IMR-90 (cell line): ENCODE measurements at regions not wholly inside any gene's neighbourhood (a gene's known extent, or its start where the extent isn't known, plus 50 kb on each side); places are given as distances from the start of the nearest gene placed in this dataset.

Experiments
- ATAC-seq: fragments of 200-7000 bp; cut with Tn5 transposase; 2 replicates; pipeline ENCODE4 v1.9.1; 2020; ENCODE audit warnings: low read depth, mild to moderate bottlenecking, moderate library complexity
- BruUV-seq: library from RNA; stranded (reverse); fragments of 400-500 nt; replicated peaks from 2 replicates; lab custom pipeline; 2021; lab: Mats Ljungman, UMichigan
- CTCF ChIA-PET: fragments of 300-600 bp; formaldehyde crosslinking; extraction: SDS; loops from one replicate; lab custom pipeline; 2021; ENCODE audit warnings: antibody characterized with exemption; lab: Yijun Ruan, JAX
- POLR2A ChIA-PET: fragments of 300-600 bp; sonication (Branson Sonifier 250); formaldehyde crosslinking; loops from one replicate; lab custom pipeline; 2022; ENCODE audit warnings: antibody characterized with exemption; ENCODE audit not compliant: unreplicated experiment; lab: Charles Lee
- DNase-seq: peaks from one replicate; pipeline ENCODE4 v3.0.0; 2013
- H2AFZ ChIP-seq: replicated peaks from 2 replicates; pipeline ENCODE3; 2013; ENCODE audit warnings: low read length, mild to moderate bottlenecking; ENCODE audit not compliant: poor library complexity
- H2AK5ac ChIP-seq: 2 replicates; pipeline ENCODE4 v1.6.1; 2013; ENCODE audit warnings: low read depth, low read length, inconsistent platforms
- H2AK9ac ChIP-seq: replicated peaks from 2 replicates; pipeline ENCODE3; 2013; ENCODE audit warnings: mild to moderate bottlenecking, low read depth, low read length, moderate library complexity; ENCODE audit not compliant: poor library complexity
- H2BK120ac ChIP-seq: 2 replicates; pipeline ENCODE4 v1.6.1; 2013; ENCODE audit warnings: low read depth, low read length, inconsistent platforms
- H2BK15ac ChIP-seq: 3 replicates; pipeline ENCODE4 v1.6.1; 2013; ENCODE audit warnings: low read depth, low read length, inconsistent platforms
- H2BK20ac ChIP-seq: 2 replicates; pipeline ENCODE4 v1.6.1; 2013; ENCODE audit warnings: low read depth, mild to moderate bottlenecking, inconsistent platforms, low read length, moderate library complexity
- H2BK5ac ChIP-seq: 2 replicates; pipeline ENCODE4 v1.6.1; 2013; ENCODE audit warnings: mild to moderate bottlenecking, low read depth, low read length, inconsistent platforms; ENCODE audit not compliant: poor library complexity, severe bottlenecking
- H3K14ac ChIP-seq: replicated peaks from 2 replicates; pipeline ENCODE4 v1.6.1; 2013; ENCODE audit warnings: low read depth, low read length, inconsistent platforms
- H3K18ac ChIP-seq: 2 replicates; pipeline ENCODE4 v1.6.1; 2013; ENCODE audit warnings: low read depth, low read length, control low read depth
- H3K23ac ChIP-seq: 2 replicates; pipeline ENCODE4 v1.6.1; 2013; ENCODE audit warnings: low read depth, low read length, inconsistent platforms
- H3K27ac ChIP-seq: 2 replicates; pipeline ENCODE4 v1.5.1; 2013; ENCODE audit warnings: mild to moderate bottlenecking, control low read depth, low read length; ENCODE audit not compliant: insufficient read depth
- H3K27me3 ChIP-seq: 2 replicates; pipeline ENCODE4 v1.6.1; 2013; ENCODE audit warnings: low read length; ENCODE audit not compliant: control insufficient read depth, insufficient read depth
- H3K36me3 ChIP-seq: 2 replicates; pipeline ENCODE4 v1.6.1; 2013; ENCODE audit warnings: low read length, mixed read lengths; ENCODE audit not compliant: control insufficient read depth, insufficient read depth
- H3K4ac ChIP-seq: 2 replicates; pipeline ENCODE4 v1.6.1; 2013; ENCODE audit warnings: low read depth, low read length, inconsistent platforms
- H3K4me1 ChIP-seq: 2 replicates; pipeline ENCODE4 v1.6.1; 2013; ENCODE audit warnings: low read length, mixed read lengths; ENCODE audit not compliant: control insufficient read depth, insufficient read depth
- H3K4me2 ChIP-seq: 2 replicates; pipeline ENCODE4 v1.6.1; 2013; ENCODE audit warnings: low read depth, mild to moderate bottlenecking, control low read depth, low read length, moderate library complexity
- H3K4me3 ChIP-seq: 2 replicates; pipeline ENCODE4 v1.5.1; 2013; ENCODE audit warnings: low read depth, mild to moderate bottlenecking, control low read depth, low read length, moderate library complexity; ENCODE audit not compliant: insufficient read depth
- H3K56ac ChIP-seq: 2 replicates; pipeline ENCODE4 v1.6.1; 2013; ENCODE audit warnings: low read length, inconsistent platforms; ENCODE audit not compliant: insufficient read depth; ENCODE audit errors: extremely low read depth
- H3K79me1 ChIP-seq, 2 experiments: 2 replicates each; pipeline ENCODE4 v1.6.1; 2013; ENCODE audit warnings: low read length in 2 of 2, inconsistent platforms in 1 of 2, low read depth in 1 of 2
- H3K9ac ChIP-seq: 2 replicates; pipeline ENCODE4 v1.6.1; 2013; ENCODE audit warnings: low read depth, low read length, control low read depth
- H3K9me1 ChIP-seq: 2 replicates; pipeline ENCODE4 v1.6.1; 2013; ENCODE audit warnings: low read length, inconsistent platforms; ENCODE audit not compliant: insufficient read depth
- H3K9me3 ChIP-seq: 2 replicates; pipeline ENCODE4 v1.6.1; 2013; ENCODE audit warnings: low read length; ENCODE audit not compliant: control insufficient read depth, insufficient read depth
- H4K20me1 ChIP-seq: 2 replicates; pipeline ENCODE4 v1.6.1; 2013; ENCODE audit warnings: low read length, inconsistent platforms; ENCODE audit not compliant: insufficient read depth
- H4K5ac ChIP-seq: 2 replicates; pipeline ENCODE4 v1.6.1; 2013; ENCODE audit warnings: mild to moderate bottlenecking, low read depth, low read length, control low read depth
- H4K8ac ChIP-seq, 2 experiments: 2 replicates each; pipeline ENCODE4 v1.6.1; 2013; ENCODE audit warnings: low read depth in 2 of 2, low read length in 2 of 2, control low read depth in 1 of 2, inconsistent platforms in 1 of 2
- H4K91ac ChIP-seq: 2 replicates; pipeline ENCODE4 v1.6.1; 2013; ENCODE audit warnings: low read depth, low read length, inconsistent platforms; ENCODE audit not compliant: insufficient read depth
- BHLHE40 ChIP-seq: fragments of 150-350 bp; IDR thresholded peaks from 2 replicates; pipeline ENCODE4 v1.6.1; 2016; ENCODE audit warnings: mild to moderate bottlenecking, low read depth, low read length
- CEBPB ChIP-seq: IDR thresholded peaks from 2 replicates; pipeline ENCODE4 v1.6.1; 2012; ENCODE audit warnings: low read depth, low read length, improper control_type of control experiment
- CHD1 ChIP-seq: IDR thresholded peaks from 2 replicates; pipeline ENCODE4 v1.6.1; 2012; ENCODE audit warnings: low read depth, low read length, improper control_type of control experiment
- CTCF ChIP-seq: conservative IDR thresholded peaks from 2 replicates; pipeline ENCODE4 v1.5.1; 2012; ENCODE audit warnings: mild to moderate bottlenecking, low read depth, low read length, improper control_type of control experiment
- ELK1 ChIP-seq: fragments of 150-350 bp; IDR thresholded peaks from 2 replicates; pipeline ENCODE4 v1.6.1; 2016; ENCODE audit warnings: low read depth, mild to moderate bottlenecking, low read length, moderate library complexity, borderline replicate concordance
- MAFK ChIP-seq: IDR thresholded peaks from 2 replicates; pipeline ENCODE4 v1.6.1; 2012; ENCODE audit warnings: low read depth, low read length, improper control_type of control experiment
- MAZ ChIP-seq: IDR thresholded peaks from 2 replicates; pipeline ENCODE4 v1.6.1; 2012; ENCODE audit warnings: low read depth, mild to moderate bottlenecking, low read length, improper control_type of control experiment, moderate library complexity, borderline replicate concordance
- MXI1 ChIP-seq: IDR thresholded peaks from 2 replicates; pipeline ENCODE4 v1.6.1; 2012; ENCODE audit warnings: low read depth, mild to moderate bottlenecking, low read length, moderate library complexity, borderline replicate concordance
- NFE2L2 ChIP-seq: fragments of 150-350 bp; IDR thresholded peaks from 2 replicates; pipeline ENCODE4 v1.6.1; 2016; ENCODE audit warnings: low read depth, mild to moderate bottlenecking, low read length
- POLR2A ChIP-seq: IDR thresholded peaks from 2 replicates; pipeline ENCODE4 v1.6.1; 2012; ENCODE audit warnings: mild to moderate bottlenecking, low read depth, low read length
- RAD21 ChIP-seq: IDR thresholded peaks from 2 replicates; pipeline ENCODE4 v1.6.1; 2012; ENCODE audit warnings: low read length, improper control_type of control experiment
- RCOR1 ChIP-seq: IDR thresholded peaks from 2 replicates; pipeline ENCODE4 v1.6.1; 2012; ENCODE audit warnings: mild to moderate bottlenecking, low read length, improper control_type of control experiment; ENCODE audit not compliant: insufficient replicate concordance
- RFX5 ChIP-seq: IDR thresholded peaks from 2 replicates; pipeline ENCODE4 v1.8.0; 2012; ENCODE audit warnings: low read depth, mild to moderate bottlenecking, low read length, moderate library complexity
- USF2 ChIP-seq: fragments of 150-350 bp; IDR thresholded peaks from 2 replicates; pipeline ENCODE4 v1.6.1; 2017; ENCODE audit warnings: mild to moderate bottlenecking, antibody characterized with exemption, low read length, low read depth
- WGBS, 2 experiments: methylation state at CpG; one replicate each; pipeline versions ENCODE4 v1.1.5 to v1.1.7; 2013; ENCODE audit warnings: missing lambda C conversion rate in 2 of 2; ENCODE audit not compliant: insufficient read length in 1 of 2; ENCODE audit errors: extremely low coverage in 2 of 2; 5-methylcytosine and 5-hydroxymethylcytosine counted together
- dilution Hi-C: fragments of 300-500 bp; cut with HindIII; formaldehyde crosslinking; loops from one replicate; pipeline ENCODE4 v1.14.3; 2018; ENCODE audit warnings: low sequenced_read_pairs; ENCODE audit not compliant: unreplicated experiment
- in situ Hi-C: fragments of 300-500 bp; cut with MboI; formaldehyde crosslinking; loops from 3 replicates; pipeline ENCODE4 v1.14.3; 2019; ENCODE audit warnings: low sequenced_read_pairs, inconsistent platforms, mixed read lengths
- intact Hi-C: fragments of 100-400 bp; cut with micrococcal nuclease; formaldehyde crosslinking; loops from 2 replicates; pipeline ENCODE4 v1.10.0; 2022

- no peak for TF ChIP-seq RAD21
- TF ChIP-seq POLR2A: no peak
- TF ChIP-seq RCOR1: no peak
- no peak for TF ChIP-seq ELK1
- TF ChIP-seq BHLHE40: no peak
- TF ChIP-seq NFE2L2: no peak
- TF ChIP-seq CTCF: no peak
- TF ChIP-seq MXI1: no peak
- no peak for TF ChIP-seq MAZ
- TF ChIP-seq USF2: no peak
- TF ChIP-seq MAFK: no peak
- no peak for TF ChIP-seq CHD1
- no peak for TF ChIP-seq RFX5
- TF ChIP-seq CEBPB: no peak
- no peak for DNase-seq
- H2BK15ac ChIP-seq: no peak overlapping the region
- H2AK5ac ChIP-seq: no peak overlapping the region
- intact Hi-C loops: no loop called here
- H2BK120ac ChIP-seq: no peak overlapping the region
- H3K79me1 ChIP-seq: peaks cover 50 to 95% of the 10 kb centered on the region in 2 experiments
- H3K4me2 ChIP-seq: no peak overlapping the region
- dilution Hi-C loops: no loop called here
- H3K4me3 ChIP-seq: no peak overlapping the region
- no peak overlapping the region for H3K9ac ChIP-seq
- no peak overlapping the region for H3K27ac ChIP-seq
- no peak overlapping the region for H2AFZ ChIP-seq
- H3K4ac ChIP-seq: no peak overlapping the region
- no peaks in the 10 kb centered on the region for H3K27me3 ChIP-seq
- no peak overlapping the region for H3K14ac ChIP-seq
- WGBS, 2 experiments: 100% methylated on average over 4 of the region's 7 CpGs; no CpG with 5 or more reads in 1 of the 2 experiments
- no peak overlapping the region for H2BK5ac ChIP-seq
- H4K5ac ChIP-seq: no peak overlapping the region
- no peak overlapping the region for H3K18ac ChIP-seq
- H2BK20ac ChIP-seq: no peak overlapping the region
- H2AK9ac ChIP-seq: no peak overlapping the region
- H3K9me3 ChIP-seq: no peaks in the 10 kb centered on the region
- peaks cover 5% of the 10 kb centered on the region; the same call in 1 of the 2 replicates for H3K4me1 ChIP-seq
- H3K9me1 ChIP-seq: peaks cover 32% of the 10 kb centered on the region
- BruUV-seq: no TSS peak
- CTCF ChIA-PET: interaction anchor here (0.5 kb wide), 1 partner anchor 123 kb away, joined by 3 read pairs; no protein-coding TSS in a partner anchor
- no peak overlapping the region for H3K56ac ChIP-seq
- no peak overlapping the region for H4K8ac ChIP-seq
- H3K23ac ChIP-seq: no peak overlapping the region
- peaks cover 46% of the 10 kb centered on the region for H4K20me1 ChIP-seq
- in situ Hi-C loops: no loop called here
- POLR2A ChIA-PET: no interaction called here
- H3K36me3 ChIP-seq: peaks cover 59% of the 10 kb centered on the region
- no peak overlapping the region for H4K91ac ChIP-seq
- ATAC-seq: no peak
Observed at GRCh38 chr2:120953066-120953756, 217.5 kb downstream of the GLI2 start.
